ENCODE measurements at regions not wholly inside any gene's neighbourhood (a gene's known extent, or its start where the extent isn't known, plus 50 kb on each side); places are given as distances from the start of the nearest gene placed in this dataset.

DNA sequence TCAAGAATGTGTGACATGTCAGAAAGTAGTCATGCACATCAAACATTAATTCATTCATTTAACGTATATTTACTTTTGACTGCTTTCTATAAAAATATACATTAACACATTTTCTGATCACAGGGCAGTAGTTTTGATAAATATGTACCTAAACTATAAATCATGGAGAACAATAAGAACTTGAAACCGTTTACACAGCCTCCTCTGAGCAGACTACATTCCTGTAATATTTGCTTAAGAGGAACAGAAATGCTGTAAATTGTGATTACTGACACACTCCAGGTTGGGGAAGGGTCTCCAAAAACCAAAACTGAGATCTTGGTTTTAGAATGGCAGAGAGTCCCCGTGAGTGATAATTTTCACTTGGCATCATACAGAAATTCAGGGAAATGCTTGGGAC is 120.7 kb upstream of the PPARGC1A start:
- Mint-ChIP-seq H3K27ac (ENCODE audit: unreplicated experiment) (no peak overlapping the region), H3K9me3 (ENCODE audit: low read depth) (peaks cover 3% of the 10 kb centered on the region), H3K4me3 (ENCODE audit: unreplicated experiment) (no peak overlapping the region), H3K4me1 (ENCODE audit: low read depth) (peaks cover 5% of the 10 kb centered on the region), H3K27me3 (ENCODE audit: low read depth) (peaks cover 5% of the 10 kb centered on the region), H3K36me3 (ENCODE audit: low read depth) (no peaks in the 10 kb centered on the region)
- TF ChIP-seq CTCF (IDR thresholded peaks at IDR 0.05) = no peak
- no peak for DNase-seq (ENCODE audit: low spot score)

DNA sequence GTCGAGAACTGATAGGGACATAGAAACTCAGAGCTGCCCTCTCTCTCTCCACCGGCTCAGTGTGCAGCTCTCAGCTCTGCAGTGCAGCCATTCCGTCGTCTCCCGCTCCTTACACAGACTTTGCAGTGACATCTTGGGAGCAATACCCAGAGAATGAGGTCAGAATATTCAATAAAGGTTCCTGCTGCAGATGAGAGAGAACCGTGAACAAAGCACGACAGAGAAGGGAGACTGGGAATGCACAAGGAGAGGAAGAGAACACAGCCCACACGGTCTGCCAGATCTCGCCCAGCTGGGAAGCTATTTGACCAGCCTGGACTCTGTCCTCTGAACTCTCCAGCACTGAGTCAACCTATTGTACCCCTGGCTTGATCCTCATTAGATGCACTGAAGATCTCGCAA is 118.0 kb upstream of the PPARGC1A start:
- Mint-ChIP-seq H3K9me3 (ENCODE audit: low read depth) (peaks cover 3% of the 10 kb centered on the region), H3K4me1 (ENCODE audit: low read depth) (peaks cover 14% of the 10 kb centered on the region), H3K36me3 (ENCODE audit: low read depth) (no peaks in the 10 kb centered on the region), H3K4me3 (ENCODE audit: unreplicated experiment) (peak overlapping the region; percentile 3), H3K27me3 (ENCODE audit: low read depth) (no peaks in the 10 kb centered on the region), H3K27ac (ENCODE audit: unreplicated experiment) (no peak overlapping the region)
- TF ChIP-seq CTCF (IDR thresholded peaks at IDR 0.05) = no peak
- DNase-seq (ENCODE audit: low spot score) = no peak

DNA sequence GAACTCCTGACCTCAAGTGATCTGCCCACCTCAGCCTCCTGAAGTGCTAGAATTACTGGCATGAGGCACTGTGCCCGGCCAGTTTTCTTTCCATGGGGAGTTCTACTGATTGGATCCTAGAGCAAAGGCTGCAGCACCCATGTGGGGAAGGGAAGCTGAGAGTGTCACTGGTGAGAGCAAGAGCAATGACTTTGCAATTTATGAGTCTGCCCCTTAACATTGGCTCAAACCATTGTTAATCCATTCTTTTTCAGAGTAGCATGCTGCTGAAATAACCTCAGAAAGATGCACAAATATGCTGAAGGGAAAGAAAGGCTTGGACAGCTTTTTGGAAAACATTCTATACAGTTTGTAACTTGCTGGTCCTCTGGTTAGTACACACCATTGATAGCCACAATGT is 116.4 kb upstream of the PPARGC1A start:
- H3K4me1 Mint-ChIP-seq (ENCODE audit: low read depth) = peaks cover 23% of the 10 kb centered on the region
- H3K27ac Mint-ChIP-seq (ENCODE audit: unreplicated experiment) = no peak overlapping the region
- TF ChIP-seq CTCF (IDR thresholded peaks at IDR 0.05) = no peak
- no peaks in the 10 kb centered on the region for H3K27me3 Mint-ChIP-seq (ENCODE audit: low read depth)
- H3K4me3 Mint-ChIP-seq (ENCODE audit: unreplicated experiment) = no peak overlapping the region
- H3K9me3 Mint-ChIP-seq (ENCODE audit: low read depth) = peaks cover 3% of the 10 kb centered on the region
- no peak for DNase-seq (ENCODE audit: low spot score)
- no peaks in the 10 kb centered on the region for H3K36me3 Mint-ChIP-seq (ENCODE audit: low read depth)

DNA sequence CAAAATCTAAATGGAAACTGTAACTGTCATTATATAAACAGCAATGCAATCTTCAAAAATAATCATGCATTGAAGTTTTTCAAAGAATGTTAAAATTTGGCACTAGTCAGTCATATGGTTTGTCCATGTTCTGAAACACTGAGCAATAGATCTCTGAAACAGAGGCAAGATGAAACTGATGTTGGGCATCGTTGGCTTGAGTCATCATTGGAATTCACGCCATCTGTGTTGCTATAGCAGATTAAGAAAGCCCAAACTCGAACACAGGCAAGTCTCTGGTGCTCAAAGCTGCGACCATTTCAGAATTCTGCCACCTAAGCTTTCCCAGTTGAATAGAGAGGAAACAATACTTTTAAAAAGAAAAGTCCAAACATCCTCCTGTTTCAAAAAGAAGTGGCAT is 114.1 kb upstream of the PPARGC1A start:
- peaks cover 23% of the 10 kb centered on the region for H3K4me1 Mint-ChIP-seq (ENCODE audit: low read depth)
- no peak for DNase-seq (ENCODE audit: low spot score)
- H3K27me3 Mint-ChIP-seq (ENCODE audit: low read depth) = peaks cover 2% of the 10 kb centered on the region
- no peaks in the 10 kb centered on the region for H3K36me3 Mint-ChIP-seq (ENCODE audit: low read depth)
- no peak overlapping the region for H3K27ac Mint-ChIP-seq (ENCODE audit: unreplicated experiment)
- no peak overlapping the region for H3K4me3 Mint-ChIP-seq (ENCODE audit: unreplicated experiment)
- TF ChIP-seq CTCF (IDR thresholded peaks at IDR 0.05) = no peak
- H3K9me3 Mint-ChIP-seq (ENCODE audit: low read depth) = no peaks in the 10 kb centered on the region

DNA sequence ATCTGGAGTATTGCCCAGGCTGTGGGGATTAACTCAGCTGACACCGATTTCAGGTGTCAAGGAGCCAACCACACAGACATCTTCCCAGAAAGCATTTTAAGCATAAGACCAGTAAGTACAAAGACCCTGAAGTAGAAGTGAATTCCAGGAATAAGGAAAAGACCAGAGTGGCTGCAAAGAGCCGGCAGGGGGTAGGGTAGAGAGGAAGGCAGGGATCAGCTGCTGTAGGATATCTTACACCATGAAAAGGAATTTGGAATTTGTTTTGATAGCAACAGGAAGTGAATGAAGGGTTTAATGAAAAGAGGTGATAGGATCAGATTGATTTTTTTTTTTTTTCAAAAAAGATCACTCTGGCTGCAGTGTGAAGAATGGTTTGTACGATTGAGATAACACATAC is 113.6 kb upstream of the PPARGC1A start:
- H3K27me3 Mint-ChIP-seq (ENCODE audit: low read depth) = peaks cover 2% of the 10 kb centered on the region
- no peaks in the 10 kb centered on the region for H3K9me3 Mint-ChIP-seq (ENCODE audit: low read depth)
- no peak overlapping the region for H3K27ac Mint-ChIP-seq (ENCODE audit: unreplicated experiment)
- H3K4me3 Mint-ChIP-seq (ENCODE audit: unreplicated experiment) = no peak overlapping the region
- peaks cover 23% of the 10 kb centered on the region for H3K4me1 Mint-ChIP-seq (ENCODE audit: low read depth)
- no peaks in the 10 kb centered on the region for H3K36me3 Mint-ChIP-seq (ENCODE audit: low read depth)
- TF ChIP-seq CTCF (IDR thresholded peaks at IDR 0.05) = peak; percentile 18
- no peak for DNase-seq (ENCODE audit: low spot score)

Data from chondrocyte (in vitro differentiated cells).